ENCODE measurements at regions not wholly inside any gene's neighbourhood (a gene's known extent, or its start where the extent isn't known, plus 50 kb on each side); places are given as distances from the start of the nearest gene placed in this dataset.
"Not testable (repeated sequence)": the region's sequence is repeated elsewhere in the genome, so short reads cannot be mapped to it uniquely, and the experiment has no call there.

DNA sequence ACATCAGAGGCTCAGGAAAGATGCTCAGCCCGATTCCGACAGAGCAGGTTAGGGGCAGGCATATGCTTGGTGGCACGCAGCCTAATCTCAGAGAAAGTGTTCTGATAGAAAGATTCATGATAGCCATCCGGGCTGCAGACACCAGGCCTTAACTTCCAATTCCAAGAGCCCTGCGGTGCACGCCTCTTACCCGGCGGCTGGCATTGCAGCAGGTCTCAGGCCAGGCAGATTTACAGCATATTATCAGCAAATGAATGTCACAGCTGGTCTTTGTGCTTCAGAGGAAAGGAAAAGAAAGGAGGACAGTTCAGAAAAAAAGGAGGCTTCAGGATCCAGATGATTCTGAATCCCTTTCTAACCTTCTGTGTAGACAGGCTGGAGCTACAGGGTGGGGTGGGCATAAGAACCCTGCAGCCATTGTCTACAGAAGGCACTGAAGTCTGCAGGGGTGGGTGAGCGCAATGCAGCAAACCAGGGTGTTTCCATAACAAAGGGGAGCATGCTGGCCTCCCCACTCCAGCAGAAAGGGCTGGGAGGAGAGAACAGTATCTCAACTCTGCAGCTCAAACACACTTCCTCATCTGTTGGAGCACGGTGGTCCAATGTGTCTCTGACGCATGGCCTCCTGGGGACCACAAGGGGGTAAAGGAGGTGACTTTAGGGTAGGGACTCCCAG is 277.4 kb upstream of the XYLT1 start:
- no peak for DNase-seq (ENCODE audit: low read depth, low spot score)

DNA sequence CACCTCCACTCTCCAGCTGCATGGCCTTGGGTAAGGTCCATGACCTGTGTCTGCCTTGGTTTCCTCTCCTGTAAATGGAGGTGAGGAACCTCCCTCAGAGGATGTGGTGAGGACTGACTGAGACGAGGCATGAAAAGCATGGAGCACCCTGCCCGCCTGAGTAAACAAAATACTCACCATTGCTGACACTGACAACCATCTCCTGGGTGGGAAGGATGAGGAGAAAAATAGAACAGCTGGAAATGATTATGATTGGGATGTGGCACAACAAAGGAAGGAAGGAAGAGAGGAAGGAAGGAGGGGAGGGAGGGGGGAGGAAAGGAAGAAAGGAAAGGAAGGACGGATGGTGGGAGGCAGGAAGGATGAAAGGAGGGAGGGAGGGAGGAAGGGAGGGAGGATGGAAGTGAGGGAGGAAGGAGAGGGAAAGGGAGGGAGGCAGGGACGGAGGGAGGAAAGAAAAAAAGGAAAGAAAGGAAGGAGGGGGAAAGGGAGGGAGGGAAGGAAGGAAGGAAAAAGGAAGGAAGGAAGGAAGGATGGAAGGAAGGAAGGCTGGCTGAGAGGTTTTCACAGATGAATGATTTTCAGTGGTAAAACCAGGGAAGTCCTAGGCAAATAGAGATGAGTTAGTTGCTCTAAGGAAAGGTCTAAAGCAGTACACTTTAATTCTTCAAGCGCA is 276.5 kb upstream of the XYLT1 start:
- DNase-seq (ENCODE audit: low read depth, low spot score) = no peak

DNA sequence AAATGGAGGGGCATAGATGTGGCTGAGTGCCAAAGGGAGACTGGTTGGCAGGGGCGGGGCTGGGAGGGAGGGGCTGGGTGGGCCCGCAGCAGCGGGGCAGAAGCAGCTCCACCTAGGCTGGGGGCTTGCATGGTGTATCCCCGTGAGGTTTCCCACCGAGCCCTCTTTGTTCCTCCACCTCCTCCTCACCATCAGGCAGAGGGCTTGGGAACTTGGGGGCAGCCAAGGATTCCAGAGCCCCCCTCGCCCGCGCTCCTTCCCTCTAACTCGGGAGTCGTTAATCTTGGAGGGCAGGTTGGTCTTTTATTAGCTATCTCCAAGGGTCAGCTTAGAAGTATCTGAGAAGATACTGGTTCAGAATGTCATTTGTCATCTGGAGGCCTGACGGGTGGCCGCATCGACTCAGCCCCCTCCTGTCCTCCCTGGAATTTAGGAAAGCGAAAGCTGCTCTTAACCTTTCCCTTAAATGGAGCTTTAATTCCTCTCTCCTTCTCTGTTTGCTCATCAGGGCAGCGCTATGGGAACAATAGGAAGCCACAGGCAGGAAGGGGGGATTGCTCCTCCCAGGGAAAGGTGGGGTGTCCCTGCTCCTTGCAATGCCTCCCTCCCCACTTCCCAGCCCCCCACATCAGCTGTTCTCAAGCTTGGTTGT is 274.3 kb upstream of the XYLT1 start:
- DNase-seq (ENCODE audit: low read depth, low spot score) = peak; percentile 3

DNA sequence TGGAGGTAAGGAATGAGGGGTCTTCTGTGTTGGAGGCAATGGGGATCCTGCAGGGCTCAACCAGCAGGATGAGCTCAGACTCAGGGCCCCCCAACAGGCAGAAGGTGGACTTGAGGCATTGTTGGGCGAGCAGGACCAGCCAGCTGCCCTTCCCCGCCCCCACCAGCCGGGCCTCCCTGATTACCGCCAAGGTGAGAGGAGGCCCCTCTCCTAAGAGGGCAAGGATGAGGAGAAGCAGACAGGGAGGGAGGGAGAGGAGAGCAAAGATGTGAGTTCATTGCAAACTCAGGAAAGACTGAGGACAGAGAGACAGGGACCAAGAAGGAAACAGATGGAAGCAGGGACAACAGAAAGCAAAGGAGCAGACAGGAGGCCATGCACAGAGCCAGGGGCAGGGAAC is 272.8 kb upstream of the XYLT1 start:
- DNase-seq (ENCODE audit: low read depth, low spot score) = no peak

DNA sequence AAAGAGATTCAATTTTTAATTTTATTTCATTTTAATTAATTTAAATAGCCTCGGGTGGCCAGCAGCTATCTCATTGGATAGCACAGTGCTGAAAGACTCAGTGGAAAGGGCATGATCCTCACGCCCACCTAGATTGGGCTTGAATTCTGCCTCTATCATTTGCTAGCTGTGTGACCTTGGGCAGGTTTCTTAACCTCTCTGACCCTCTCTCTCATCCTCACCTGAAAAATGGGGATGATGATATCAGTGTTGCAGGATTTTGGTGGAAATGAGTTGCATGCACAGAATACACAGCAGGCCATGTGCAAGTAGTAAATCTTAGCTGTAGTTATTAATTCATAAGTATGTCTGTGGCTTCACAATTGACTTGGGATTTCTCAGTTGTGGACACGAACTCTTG is 272.4 kb upstream of the XYLT1 start:
- no peak for DNase-seq (ENCODE audit: low read depth, low spot score)

DNA sequence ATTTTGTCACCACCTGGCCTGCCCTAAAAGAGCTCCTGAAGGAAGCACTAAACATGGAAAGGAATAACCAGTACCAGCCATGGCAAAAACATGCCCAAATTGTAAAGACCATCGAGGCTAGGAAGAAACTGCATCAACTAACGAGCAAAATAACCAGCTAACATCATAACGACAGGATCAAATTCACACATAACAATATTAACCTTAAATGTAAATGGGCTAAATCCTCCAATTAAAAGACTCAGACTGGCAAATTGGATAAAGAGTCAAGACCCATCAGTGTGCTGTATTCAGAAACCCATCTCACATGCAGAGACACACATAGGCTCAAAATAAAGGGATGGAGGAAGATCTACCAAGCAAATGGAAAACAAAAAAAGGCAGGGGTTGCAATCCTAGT is 264.3 kb upstream of the XYLT1 start:
- not testable (repeated sequence) for DNase-seq (ENCODE audit: low read depth, low spot score)

DNA sequence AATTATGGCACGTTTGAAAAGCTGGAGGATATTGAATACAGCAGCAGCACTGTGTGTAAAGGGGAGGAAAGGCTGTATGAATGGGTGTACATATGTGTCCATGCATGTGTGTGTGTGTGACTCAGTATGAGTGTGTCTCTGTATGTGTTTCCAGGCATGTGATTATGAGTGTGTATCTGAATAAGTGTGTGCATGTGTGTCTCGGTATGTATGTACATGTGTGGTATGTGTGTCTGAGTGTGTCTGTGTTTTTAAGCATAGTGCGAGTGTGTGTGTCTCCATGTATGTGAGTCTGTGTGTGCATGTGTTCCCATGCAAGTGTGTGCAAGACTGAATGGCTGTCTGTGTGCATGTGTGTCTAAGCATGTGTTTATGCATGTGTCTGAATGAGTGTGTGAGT is 259.1 kb upstream of the XYLT1 start:
- DNase-seq (ENCODE audit: low read depth, low spot score) = no peak

DNA sequence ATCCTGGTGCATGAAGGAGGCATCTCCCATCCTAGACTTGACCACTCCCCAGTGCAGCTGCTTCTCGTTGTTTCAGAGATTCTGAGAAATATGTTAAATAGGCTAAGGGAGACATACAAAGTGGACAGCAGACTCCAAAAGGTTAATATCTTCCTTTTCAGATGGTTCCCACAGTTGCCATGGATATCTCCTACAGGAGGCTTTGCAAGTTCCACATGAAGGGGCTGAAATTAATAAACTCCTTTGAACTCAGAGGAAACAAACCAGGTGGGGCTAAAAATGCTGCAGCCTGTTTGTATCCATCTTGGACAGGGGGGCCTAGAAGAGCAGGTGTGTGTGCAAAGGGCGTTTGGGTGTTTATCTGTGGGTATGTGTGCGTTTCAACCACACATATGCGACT is 257.4 kb upstream of the XYLT1 start:
- no peak for DNase-seq (ENCODE audit: low read depth, low spot score)

DNA sequence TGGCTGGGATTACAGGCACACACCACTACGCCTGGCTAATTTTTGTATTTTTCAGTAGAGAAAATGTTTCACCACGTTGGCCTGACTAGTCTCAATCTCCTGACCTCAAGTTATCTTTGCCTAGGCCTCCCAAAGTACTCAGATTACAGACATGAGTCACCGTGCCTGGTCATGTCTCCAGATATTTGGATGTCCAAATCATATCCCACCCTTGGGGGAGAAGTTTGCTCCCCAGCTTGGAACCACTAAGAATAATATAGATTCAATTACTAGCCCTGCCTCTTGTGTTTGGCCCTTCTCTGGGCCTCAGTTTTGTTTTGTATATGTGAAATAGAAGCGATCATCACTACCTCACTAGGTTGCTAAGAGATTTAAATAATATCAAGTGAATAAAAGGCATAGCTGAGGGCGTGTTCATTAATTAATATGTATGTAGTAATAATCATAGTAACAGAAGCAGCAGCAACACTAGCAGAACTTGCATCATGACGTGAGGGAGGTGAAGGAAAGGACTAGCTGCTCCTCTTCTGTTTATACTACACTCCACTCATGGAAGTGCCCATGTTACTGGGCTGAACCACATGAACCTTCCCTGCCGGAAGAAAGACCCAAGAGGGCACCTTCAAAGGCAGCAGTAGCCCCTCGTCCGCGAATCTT is 253.6 kb upstream of the XYLT1 start:
- peak; percentile 13 for DNase-seq (ENCODE audit: low read depth, low spot score)

DNA sequence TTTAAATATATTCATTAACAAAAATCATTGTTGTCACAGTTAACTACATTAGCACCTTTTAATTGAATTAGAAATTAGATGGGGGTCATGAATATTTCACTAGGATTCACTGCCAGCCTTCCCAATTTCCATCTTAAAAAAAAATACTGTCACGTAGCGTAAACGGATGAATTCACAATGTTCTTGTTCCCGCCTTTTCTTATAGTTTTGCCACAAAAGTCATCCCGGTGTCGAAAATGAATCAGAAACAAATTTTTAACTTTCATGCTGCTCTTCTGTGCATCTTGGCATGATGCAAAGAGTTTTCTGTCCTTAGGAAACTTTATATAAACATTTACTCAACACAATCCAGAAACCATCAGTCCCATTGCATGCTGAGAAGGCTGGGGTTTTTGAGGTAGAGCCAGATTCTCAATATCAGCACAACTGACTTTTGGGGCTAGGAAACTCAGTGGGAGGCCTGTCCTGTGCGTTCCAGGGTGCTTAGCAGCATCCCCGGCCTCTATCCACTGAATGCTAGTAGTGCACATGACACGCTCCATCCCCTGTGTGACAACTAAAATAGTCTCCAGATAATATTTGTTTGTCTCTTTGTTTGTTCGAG is 252.9 kb upstream of the XYLT1 start:
- DNase-seq (ENCODE audit: low read depth, low spot score) = peak; percentile 7

DNA sequence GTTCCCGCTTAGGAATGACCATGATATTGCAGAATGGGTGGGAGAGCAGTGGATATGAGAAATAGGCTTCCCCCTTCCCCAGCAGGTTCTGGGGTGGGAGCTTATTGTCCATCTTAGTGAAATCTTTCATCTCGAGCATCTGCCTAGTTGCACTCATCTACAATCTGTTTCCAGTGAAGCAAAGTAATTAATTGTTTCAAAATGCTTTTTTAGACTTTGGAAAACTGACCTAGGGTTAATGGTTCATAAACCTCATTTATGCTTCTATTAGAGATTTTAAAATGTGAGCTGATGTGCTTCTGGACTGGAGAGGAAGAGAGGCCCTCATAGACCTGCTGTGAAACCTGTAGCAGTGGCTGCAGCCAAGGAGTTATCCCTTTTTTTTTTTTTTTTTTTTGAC is 247.7 kb upstream of the XYLT1 start:
- no peak for DNase-seq (ENCODE audit: low read depth, low spot score)

DNA sequence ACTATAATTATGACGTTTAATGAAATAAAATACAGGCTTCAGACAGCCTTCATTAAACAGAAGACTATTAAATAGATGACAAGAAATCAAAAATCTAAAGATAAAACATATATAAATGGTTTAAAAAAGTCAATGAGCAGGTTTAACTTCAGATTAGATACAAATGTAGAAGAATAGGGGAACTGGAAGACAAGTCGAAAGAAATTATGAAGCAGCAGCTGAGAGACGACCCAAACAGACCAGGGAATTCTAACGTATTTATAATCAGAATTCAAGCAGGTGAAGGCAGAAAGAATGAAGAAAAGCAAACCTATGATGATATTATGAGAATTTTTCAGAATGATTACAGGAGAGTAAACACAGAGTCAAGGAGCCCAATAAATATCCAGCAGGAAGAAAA is 235.1 kb upstream of the XYLT1 start:
- DNase-seq (ENCODE audit: low read depth, low spot score) = no peak

DNA sequence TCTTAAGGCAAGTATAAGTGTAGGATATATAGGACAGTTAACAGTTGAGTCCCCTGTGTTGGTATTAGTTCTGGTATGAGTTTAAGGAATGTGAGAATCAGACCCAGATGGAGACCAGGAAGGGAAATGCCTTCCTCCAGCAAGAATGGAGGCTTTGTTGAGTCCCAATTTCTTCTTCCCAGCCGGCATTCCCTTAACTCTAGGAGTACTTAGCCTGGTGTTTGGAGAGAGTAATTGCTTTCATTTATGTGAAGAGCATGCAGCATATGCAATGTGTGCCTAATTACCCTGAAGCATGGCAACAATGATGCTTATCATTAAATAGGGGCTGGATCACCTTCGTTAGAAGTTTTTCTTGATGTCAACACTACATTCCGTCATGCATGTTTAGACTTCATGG is 225.9 kb upstream of the XYLT1 start:
- DNase-seq (ENCODE audit: low read depth, low spot score) = no peak

DNA sequence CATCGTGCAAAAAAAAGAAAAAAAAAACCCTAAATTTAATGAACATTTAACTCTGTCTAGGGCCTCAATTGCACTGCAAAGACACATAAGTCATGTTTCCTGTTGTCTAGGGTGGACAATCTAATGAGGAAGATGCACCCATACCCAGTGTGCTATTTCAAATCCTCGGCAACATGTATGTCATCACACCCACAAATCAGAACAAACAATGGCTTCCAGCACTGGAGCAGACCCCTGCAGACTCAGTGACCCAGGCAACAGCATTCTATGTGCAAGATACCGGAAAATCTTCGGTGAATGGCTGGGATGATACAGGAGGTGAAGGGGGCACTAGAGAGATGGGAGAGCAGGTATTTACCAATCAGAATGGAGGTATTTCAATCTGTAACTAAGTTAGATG is 221.7 kb upstream of the XYLT1 start:
- no peak for DNase-seq (ENCODE audit: low read depth, low spot score)

DNA sequence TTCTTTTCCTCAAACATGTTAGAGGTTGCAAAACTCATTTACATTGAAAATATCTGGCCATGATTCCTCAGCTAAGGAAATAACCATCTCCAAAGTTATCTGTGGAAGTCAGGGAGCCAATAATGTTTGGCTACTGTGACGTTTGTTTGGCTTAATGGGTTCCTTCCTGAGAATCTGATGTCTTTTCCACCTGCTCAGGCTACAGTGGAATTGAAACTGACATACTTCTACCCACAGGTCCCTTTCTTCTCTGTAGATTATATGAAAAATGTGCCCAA is 221.1 kb upstream of the XYLT1 start:
- no peak for DNase-seq (ENCODE audit: low read depth, low spot score)

DNA sequence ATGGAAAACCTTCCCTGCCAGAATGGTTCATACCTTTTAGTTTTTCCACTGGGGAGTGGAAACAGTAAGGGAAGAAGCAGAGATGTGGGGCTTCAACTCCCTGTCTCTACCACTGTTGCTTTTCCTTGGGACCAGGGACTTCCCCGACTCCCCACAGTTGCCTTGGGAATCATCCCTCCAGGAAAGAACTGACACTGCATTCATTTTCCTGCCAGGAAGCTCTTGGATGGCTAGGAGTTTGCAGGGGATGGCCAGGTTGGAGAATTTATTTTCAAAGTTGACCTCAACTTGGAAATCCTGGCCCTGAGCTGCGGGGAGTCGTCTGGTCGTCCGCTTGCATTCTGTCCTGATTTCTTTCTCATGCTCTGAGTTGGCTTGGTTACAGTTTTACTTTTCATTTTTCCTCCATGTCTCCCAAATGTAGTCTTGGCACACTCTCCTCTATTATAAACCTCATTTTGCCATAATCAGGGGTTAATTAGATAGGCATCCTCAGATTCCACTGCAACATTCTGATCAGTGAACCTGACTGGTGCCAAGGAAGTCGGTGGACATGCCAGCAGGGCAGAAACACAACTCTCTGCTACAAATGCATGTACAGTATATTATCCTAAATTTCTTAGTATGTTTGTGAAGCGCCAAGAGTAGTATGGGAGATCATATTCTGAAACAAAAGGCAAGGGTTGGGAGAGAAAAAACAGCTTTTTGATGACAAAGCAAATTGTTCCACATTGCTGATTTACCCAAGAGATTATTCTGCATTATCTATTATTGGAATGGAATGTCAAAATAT is 220.5 kb upstream of the XYLT1 start:
- no peak for DNase-seq (ENCODE audit: low read depth, low spot score)

DNA sequence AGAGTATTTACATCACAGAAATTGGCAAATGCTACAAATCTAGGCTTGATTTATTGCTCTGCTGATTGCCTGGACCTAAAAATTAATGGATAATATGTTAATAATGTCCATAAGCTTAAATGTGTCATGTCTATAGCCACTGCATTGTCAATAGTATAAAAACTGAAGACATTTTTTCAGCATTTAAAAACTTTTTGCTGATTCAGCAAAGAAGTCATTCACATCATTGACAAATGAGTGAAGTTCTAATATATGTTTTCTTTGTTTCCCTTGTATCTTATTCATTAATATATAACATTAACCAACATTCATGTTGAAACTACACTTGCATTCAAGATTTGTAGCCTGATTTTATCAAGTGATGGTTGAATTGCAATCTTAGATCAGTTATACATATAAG is 214.7 kb upstream of the XYLT1 start:
- DNase-seq (ENCODE audit: low read depth, low spot score) = no peak

DNA sequence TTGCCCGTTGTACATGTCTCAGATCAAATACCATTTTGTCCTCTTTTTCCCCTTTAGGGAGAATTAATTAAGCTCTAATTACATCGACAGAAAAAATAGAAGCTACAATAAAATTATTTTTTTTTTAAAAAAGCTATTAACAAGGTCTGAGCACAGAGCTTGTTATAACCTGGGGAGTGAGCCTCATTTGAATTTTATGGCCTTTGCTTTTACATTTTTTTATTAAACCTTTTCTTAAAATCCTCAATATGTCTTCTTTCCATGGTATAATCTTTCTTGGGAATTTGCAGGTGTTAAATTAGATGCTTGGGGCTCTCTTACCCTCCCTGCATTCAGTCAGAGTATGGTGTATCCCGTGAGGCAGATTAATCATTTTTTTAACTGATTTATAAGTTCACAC is 212.5 kb upstream of the XYLT1 start:
- DNase-seq (ENCODE audit: low read depth, low spot score) = no peak

DNA sequence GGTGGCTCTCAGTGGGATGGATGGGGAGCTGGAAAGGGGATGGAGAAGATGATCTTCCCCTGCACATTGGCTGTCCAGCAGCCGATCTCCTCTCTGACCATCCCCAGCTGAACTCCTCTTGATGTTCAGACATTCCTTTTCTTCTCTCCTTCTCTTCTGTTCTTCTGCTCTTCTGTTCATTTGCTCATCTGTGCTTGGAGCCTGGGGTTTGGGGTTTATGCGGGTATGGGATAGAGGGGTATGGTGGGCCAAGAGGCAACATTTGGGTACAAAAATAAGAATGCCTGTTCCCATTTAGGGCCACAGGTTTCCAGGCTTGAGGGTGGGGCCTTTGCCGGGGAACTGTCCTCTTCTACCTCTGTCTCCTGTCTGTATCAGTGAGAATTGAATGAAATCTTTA is 205.4 kb upstream of the XYLT1 start:
- DNase-seq (ENCODE audit: low read depth, low spot score) = no peak

DNA sequence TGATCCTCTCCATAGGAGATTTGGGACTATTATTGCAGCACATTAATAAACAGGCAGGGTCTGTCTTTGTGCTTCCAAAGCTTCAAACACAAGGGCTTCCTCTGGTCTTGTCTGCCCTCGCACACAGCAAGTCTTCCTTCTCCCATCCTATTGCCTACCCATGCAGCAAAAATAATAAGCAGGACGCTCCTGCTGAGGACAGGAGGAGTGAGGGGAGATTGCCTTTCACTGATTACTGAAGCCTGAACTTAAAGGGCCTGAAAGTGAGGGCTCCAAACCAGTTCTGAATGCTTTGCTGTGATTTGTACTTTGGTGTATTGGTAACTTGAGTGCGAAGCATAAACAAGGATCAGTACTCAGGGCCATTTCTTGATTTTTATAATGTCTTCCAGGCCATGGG is 197.6 kb upstream of the XYLT1 start:
- DNase-seq (ENCODE audit: low read depth, low spot score) = no peak

DNA sequence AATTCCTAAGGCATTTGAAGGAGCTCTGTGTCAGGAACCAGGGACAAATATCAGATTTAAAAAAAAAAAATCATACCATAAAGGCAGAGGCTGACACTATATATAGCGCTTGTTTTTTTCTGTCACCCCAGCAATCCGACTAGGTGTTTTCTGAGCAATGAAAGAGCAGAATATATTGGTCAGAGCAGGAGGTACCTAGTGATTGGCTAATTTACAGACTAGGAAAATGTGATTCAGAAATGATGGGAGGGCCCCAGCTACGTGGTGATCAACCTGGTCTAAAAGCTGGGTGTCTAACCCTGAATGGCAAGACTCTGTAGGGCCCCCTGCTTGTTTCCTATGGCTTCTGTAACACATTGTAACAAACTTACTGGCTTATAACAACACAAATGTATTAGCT is 195.5 kb upstream of the XYLT1 start:
- DNase-seq (ENCODE audit: low read depth, low spot score) = no peak

DNA sequence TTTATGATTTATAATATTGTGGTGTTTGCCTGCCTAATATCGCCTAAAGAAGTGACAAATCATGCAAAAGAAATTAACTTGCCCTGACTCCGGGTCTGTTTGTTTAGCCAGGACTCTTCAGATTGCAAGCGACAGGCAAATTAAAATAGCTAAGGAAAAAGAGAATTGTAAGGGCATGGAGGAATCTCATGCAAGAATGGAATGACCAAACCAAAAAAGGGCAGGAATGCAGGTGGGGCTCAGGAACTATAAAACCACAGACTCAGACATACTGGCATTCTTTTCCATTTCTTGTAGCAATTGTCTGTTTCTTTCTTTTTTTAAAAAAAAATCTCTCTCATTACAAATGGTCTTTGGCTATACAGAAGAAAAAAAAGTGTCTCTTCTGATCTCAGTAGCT is 188.1 kb upstream of the XYLT1 start:
- DNase-seq (ENCODE audit: low read depth, low spot score) = peak; percentile 5

Measured in astrocyte of the hippocampus (primary cell).